ENCODE measurements at regions not wholly inside any gene's neighbourhood (a gene's known extent, or its start where the extent isn't known, plus 50 kb on each side); places are given as distances from the start of the nearest gene placed in this dataset.

- FAIRE-seq = no peak
Observed at GRCh38 chr7:145082366-145083161, 246.7 kb upstream of the TPK1 start.

DNA sequence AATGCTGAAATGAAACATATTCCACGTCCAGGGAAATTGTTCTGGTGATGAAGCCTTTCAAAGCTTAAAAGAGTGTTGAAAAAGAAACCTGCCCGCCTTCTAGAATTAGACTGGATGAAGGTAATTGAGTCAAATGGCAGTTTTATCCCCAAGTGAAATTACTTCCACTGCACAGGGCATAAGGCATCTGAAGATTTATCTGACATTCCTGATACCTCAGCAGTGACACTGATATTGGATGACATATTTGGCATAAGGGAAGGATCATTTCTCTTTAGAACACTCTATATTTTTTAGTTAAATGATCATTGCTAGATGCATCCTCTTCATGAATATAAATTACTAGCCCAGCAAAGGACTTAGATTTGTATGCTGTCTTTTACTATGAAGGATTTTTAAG is 229.6 kb upstream of the TPK1 start:
- no peak for FAIRE-seq

DNA sequence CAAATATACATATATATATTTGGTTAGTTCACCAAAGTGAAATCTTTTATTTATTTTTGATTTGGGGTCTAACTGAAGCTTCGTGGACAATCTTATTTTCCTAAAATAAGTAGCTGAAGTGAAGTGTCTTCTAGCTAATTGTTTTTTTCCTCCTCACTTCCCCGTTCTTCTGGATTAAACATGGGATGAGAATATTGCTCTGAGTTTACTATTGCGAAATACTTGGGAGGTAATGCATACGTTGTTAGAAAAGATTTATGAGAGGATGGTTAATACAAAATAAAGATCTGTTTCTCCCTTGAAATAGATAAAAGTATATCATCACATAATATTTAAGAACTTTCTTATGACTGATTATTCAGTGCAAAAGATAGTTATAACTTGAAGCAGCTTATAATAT is 228.3 kb upstream of the TPK1 start:
- FAIRE-seq = no peak

- no peak for FAIRE-seq
Observed at GRCh38 chr7:145053781-145054180, 217.9 kb upstream of the TPK1 start.

GRCh38 chr7:145050415-145050814 is 214.6 kb upstream of the TPK1 start:
- FAIRE-seq = no peak

- no peak for FAIRE-seq
Observed at GRCh38 chr7:145036604-145037405, 201.0 kb upstream of the TPK1 start.

- FAIRE-seq = no peak
Observed at GRCh38 chr7:145031162-145031561, 195.3 kb upstream of the TPK1 start.

GRCh38 chr7:145030754-145031153 is 194.9 kb upstream of the TPK1 start:
- FAIRE-seq = no peak

GRCh38 chr7:145020454-145020853 is 184.6 kb upstream of the TPK1 start:
- FAIRE-seq = no peak

DNA sequence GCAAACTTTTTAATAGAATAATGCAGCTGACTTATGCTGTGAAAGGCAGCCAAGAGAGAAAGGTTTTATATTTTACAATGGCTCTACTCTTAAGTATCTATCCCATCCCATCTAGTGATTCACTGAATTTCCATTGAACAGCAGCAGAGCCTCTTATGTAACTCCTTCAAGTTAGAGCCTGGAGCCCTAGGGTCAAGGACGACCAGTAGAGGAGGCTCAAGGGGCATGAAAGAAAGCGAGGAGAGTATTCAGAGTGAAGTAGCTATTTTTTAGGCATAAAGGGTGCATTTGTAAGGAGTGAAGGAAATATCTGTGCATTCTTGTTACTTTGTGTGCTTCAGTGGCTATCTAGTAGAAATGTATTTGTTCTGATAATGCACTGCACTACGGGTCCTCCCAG is 180.2 kb upstream of the TPK1 start:
- no peak for FAIRE-seq

DNA sequence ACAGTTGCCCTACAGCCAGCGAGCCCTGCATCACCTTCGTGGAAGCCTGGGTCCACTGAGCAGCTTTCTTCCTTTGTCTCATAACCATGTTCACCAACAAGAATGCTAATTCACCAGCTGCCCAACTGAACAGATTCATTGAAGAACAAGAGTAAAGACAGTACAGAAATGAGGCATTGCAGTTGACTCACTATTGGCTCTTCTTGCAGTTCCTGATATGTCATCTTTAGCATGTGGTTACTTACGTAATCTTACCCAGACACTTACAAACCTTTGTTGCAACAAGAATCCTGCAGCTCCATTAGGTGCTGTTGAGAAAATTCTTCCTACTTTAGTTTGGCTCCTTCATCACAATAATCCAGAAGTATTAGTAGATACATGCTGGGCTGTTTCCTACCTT is 174.0 kb upstream of the TPK1 start:
- no peak for FAIRE-seq

DNA sequence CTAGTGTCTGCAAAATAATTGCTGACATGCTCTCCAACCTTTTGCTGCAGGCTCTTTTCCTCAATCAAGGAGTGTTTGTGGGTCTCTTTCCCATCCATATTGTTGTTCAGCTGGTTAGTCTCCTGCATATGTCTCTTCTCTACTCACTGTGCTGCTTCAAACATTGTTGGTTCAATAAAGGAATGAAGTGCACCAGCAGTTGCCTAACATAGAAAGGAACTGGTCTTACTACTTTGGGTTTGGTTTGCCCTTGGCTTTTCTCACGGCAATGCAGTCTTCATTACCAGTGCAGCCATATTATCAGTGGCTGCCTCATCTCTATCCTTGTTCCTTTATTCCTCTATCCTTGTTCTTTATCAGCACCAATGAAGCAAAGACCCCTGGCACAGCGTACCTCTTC is 169.7 kb upstream of the TPK1 start:
- FAIRE-seq = no peak

- no peak for FAIRE-seq
Observed at GRCh38 chr7:144997512-144997911, 161.7 kb upstream of the TPK1 start.

DNA sequence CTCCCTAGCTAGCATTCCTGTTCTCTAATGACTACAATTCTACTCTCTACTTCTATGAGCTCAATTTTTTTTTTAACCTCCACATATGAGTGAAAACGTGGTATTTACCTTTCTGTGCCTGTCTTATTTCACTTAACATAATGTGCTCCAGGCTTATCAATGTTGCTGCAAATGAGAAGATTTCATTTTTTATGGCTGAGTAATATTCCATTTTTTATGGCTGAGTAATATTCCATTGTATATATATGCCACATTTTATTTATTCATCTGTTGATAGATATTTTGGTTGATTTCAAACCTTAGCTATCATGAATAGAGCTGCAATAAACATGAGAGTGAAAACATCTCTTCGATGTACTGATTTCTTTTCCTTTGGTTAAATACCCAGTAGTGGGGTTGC is 159.6 kb upstream of the TPK1 start:
- no peak for FAIRE-seq

GRCh38 chr7:144991041-144991440 is 155.2 kb upstream of the TPK1 start:
- FAIRE-seq = no peak

DNA sequence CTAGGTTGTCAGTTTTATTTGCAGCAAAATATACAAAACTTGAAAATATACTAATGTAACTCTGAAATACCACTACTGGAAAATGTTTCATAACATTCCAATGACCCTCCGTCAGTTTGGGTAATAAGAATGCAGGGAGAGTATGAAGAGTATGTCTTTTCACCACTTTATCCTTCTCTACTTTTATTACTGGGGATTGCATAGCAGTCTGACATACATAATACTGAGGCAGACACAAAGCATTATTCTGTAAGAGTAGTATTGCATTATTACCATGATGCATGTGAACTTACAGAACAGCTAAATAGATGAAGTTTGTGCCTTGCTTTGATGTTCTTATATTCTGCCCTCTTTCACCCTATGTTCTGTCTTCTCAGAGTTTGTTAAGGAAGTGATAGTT is 151.8 kb upstream of the TPK1 start:
- no peak for FAIRE-seq

- FAIRE-seq = no peak
Observed at GRCh38 chr7:144982133-144982532, 146.3 kb upstream of the TPK1 start.

DNA sequence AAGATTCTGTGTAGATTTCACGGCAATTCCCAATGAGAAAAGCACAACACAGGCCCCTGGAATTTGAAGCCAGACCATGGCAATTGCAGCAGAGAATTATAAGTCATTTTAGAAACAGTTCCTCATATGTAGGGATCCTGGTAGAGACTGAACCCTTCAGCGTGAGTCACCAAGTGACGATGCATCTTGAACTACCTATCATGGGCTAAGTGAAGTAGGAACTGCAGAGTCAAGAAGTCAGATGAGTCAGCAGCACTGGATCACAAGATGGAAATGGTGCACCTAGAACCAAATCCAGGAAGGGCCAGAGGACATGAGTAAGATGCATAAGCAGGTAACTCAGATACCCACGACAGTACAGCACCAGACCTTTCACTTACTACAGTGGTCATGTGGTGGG is 140.0 kb upstream of the TPK1 start:
- FAIRE-seq = no peak

GRCh38 chr7:144969787-144970186 is 133.9 kb upstream of the TPK1 start:
- no peak for FAIRE-seq

GRCh38 chr7:144960763-144961162 is 124.9 kb upstream of the TPK1 start:
- no peak for FAIRE-seq

GRCh38 chr7:144957998-144958397 is 122.1 kb upstream of the TPK1 start:
- FAIRE-seq = no peak

- FAIRE-seq = no peak
Observed at GRCh38 chr7:144955422-144955821, 119.6 kb upstream of the TPK1 start.

DNA sequence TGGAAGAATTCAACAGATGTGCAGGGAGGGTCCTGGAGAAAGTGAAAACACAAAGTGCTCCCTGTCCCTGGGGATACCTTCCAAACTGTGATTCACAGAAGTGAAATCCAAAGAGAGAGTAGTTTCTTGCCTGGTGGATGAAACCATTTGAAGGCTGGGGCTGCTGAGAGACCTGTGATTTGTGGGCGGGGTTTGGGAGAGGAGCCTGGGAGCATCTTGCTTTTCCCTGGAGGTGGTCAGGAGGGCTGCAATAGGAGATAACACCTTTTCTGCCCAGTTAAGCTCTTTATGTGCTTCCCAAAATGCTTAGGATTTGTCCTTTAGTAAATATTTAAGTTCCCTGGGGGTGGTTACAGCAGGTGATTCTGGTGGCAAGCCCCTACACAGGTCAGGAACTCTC is 105.3 kb upstream of the TPK1 start:
- no peak for FAIRE-seq

DNA sequence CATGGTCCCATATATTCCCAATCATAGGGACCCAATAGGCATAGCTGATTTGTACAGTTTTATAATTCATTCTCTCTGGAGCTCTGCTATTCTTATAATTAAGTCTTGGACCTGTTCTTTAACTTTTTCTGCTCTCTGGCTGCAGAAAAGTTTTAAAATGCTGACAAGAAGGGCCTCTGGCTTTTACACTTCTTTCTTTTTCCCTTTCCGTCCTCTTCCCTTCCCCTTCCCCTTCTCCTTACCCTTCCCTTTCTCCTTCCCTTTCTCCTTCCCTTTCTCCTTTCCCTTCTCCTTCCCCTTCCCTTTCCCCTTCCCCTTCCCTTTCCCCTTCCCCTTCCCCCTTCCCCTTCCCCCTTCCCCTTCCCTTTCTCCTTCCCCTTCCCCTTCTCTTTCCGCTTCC is 101.3 kb upstream of the TPK1 start:
- no peak for FAIRE-seq
